Kasumi-1 (cell line): ENCODE measurements at regions not wholly inside any gene's neighbourhood (a gene's known extent, or its start where the extent isn't known, plus 50 kb on each side); places are given as distances from the start of the nearest gene placed in this dataset.
"Not testable (repeated sequence)": the region's sequence is repeated elsewhere in the genome, so short reads cannot be mapped to it uniquely, and the experiment has no call there.

ENCODE experiments used
- DNase-seq, 2 experiments: peaks; one replicate each; lab custom pipeline; 2025; lab: John Stamatoyannopoulos, UW

DNA sequence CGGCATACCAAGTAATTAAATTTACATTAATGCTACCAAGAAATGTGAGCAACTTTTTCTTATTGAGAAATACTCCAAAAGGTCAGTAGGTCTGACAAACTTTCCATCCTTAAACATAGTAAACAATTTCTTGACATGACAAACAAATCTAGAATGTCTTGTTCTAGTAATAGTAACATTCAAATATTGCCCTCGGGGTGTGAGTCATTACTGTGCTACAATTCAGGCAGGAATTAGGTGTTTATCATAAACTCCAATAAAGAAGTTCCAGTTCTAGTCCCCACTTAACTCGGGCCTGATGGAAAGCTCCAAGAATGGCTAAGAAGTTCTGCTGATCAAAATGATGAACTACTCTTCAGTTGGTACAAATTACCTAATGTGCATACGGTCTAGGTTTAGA is 235.6 kb upstream of the TUSC1 start:
- no peak for DNase-seq

DNA sequence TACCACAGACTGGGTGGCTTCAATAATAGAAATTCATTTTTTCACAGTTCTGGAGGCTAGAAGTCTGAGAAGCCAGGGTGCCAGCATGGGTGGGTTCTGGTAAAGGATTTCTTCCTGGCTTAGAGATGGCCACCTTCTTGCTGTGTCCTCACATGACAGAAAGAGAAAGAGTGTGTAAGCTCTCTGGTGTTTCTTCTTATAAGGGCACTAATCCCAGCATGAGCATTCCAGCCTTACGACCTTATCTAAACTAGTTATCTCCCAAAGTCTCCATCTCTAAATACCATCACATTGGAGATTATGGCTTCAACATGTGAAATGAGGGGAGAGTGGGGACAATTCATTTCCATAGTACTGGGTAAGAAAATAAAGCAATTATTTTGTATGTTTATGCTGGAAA is 226.5 kb upstream of the TUSC1 start:
- no peak for DNase-seq

DNA sequence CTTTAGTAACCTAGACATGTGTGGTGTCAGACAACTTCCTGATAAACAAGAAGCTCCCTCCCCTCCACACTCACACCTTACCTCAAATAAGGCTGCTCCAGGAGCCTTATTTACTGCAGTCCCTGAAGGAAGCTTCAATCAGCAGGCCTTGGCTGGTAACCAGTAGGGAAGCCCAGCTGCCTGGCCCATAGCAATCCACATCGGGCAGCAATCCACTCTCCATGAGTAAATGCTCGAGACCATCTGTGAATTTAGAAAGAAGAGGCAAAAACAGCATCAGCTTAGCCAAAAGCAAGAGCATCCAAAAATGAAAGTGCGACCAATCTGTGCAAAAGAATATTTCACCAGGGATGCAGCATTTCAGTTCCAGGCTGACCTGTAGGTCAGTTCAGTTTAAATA is 213.3 kb upstream of the TUSC1 start:
- DNase-seq = no peak

DNA sequence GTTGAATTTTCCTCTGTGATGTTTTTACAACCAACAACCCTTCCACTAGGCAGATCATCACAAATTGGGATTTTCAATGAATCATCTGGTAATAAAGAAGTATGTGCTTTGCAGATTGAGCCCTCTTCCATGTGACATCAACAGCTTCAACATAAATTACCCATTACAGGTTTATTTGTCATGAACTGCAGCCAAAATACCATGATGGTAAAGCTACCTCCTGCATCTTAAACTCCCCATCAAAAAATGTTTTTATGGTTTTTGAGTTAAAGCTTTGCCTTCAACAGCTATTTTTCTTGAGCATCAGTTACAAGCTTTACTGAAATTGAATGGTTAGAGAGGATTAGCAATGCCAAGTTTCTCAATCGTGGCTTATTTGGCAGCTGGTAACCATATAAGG is 211.4 kb upstream of the TUSC1 start:
- DNase-seq = no peak

DNA sequence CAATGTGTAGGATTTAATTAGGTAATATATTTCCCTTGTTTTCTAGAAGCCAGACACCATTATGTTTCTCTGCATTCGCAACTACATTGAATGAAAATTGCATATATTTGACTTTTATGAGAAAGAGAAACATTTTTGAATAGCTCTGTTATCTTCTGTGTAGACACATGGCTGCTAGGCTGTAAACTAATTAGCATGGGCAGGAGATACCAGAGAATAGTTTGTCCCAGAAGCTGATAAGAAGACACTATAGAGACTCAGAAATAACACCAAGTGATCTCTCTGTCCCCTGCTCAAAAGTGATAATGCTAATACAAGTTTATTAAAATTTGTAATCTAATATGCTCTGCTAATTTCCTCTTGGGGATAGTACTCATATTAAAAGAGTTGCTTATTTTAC is 198.0 kb upstream of the TUSC1 start:
- no peak for DNase-seq

DNA sequence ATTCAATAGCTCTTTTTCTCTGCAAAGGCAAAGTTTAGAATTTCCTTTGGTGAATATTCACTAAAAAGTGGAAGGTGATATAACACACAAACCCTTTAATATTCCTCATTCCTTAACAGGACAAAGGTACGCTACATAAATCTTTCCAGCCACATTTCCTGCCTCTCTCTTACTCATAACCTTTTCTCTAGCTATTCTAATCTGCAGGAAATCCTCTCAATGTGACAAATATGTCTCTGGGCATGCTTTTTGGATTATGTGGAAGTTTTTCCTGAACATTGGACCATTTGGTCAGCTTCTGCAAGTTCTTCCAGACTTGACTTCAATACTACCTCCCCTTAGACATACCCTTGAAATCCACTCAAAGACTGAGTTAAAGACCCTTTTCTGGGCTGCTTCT is 186.3 kb upstream of the TUSC1 start:
- DNase-seq = no peak

DNA sequence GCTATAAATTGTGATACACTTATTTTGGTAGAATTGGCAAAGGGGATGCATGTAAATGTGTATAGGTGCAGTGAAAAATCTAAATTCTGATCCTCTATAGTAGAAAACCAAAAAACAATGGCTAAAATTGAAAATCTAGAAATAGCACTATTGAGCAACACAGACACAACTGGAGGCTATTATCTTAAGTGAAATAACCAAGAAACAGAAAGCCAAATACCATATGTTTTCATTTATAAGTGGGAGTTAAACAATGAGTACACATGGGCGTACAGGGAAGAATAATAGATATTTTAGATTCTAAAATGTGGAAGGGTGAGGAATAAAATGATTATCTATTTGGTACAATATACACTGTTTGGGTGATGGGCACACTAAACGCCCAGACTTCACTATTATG is 183.2 kb upstream of the TUSC1 start:
- no peak for DNase-seq

DNA sequence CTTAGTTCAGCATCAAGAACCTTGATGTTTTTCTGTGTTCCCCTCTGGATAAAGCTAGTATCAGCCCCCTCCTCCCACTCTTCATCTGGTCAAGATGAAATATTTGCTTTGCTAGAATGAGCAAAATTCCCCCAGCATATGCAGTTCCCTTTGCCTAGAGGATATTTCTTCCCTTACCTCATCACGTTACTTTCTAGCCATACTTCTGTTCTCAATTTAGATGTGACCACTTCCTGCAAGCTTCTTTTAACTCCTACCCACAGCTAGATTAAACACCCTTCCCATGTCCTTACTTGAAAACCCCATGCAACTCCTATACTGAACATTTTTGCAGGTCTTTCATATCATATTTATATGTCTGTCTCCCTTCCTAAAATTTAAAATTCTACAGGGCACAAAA is 178.9 kb upstream of the TUSC1 start:
- peak; percentile 16 to 54 for DNase-seq

DNA sequence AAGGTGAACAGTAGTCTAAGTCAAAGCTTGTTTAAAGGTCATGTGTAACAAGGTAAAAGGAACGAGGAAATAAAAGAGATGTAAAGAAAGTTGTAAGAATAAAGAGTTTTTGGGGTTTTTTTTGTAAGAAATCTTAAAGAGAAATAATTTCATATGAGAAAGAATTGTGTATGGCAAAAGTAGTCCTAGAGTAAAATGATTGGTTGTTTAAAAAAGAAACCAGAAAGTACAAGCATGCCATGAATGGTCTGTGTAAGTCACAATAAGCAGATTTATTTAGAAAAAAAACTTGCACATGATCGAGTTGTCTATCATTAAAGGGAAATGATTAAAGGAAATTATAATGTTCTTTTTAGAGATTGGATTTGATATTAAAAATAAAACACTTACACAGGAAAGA is 172.6 kb upstream of the TUSC1 start:
- no peak for DNase-seq

DNA sequence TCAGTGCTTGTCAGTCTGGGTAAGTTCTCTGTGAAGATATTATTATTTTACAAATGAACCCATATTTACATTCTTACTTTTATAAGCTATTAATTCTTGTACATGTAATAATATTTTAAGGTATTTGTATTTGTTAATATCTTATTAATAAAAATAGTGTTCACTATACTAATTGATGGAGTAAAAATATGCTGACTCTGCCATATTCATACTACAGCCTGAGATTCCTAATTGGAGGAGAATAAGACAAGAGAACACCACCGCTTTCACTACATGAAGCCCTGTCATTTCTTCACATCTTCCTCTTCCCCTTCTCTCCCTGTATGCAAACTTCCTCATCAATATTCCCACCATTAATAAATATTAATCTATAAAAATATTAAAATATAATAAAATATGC is 167.6 kb upstream of the TUSC1 start:
- DNase-seq = no peak

DNA sequence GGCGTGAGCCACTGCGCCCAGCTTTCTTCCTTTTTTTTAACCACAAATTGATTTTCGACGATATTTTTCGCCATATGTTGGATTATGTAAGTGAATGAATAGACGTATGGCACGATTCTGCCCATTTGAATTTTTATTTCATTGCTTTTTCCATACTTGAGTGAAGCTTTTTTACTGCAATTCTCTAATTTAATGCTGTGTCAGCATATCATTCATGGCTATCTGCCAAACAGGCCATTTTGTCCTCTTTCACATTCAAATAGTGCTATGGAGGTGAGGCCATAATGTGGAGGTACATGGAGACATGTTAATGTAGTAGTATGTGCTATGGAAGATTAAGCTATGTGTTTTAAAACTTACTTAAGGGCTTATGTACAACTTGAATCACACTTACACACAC is 152.1 kb upstream of the TUSC1 start:
- DNase-seq = no peak

DNA sequence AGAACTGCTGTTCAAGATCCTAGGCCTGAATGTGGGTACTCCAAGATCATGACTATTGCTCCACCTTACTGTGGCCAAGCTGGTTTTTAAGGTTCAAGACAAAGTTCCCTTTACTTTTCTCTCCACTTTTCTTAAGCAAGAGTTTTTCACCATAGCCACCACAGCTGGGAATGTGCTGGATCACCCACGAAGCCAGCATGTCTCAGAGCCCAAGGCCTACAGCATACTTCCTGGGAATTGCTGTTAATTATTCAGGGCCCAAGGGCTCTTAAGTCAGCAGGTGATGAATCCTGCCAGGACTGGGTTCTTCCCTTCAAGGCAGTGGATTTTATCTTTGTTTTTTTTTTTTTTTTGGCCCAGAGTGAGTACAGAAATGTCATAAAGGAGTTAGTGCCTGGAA is 149.4 kb upstream of the TUSC1 start:
- no peak for DNase-seq

DNA sequence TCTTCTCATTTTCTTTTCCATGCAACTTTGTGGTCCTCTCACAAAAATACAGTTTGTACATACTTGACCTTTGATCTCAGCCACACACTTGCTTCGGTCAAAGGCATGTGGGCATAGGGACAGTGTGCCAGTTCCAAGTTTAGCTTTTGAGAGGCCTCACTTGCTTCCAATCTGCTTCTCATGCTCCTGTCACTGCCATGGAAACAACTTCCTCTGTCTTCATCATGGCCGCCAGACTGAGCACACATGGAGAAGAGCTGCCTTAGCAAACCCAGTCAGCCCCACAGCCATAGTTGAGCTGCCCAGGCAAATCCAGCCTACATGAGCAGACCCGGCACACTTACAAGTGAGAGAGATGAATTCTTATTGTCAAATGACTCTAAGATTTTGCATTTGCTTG is 138.2 kb upstream of the TUSC1 start:
- no peak for DNase-seq

DNA sequence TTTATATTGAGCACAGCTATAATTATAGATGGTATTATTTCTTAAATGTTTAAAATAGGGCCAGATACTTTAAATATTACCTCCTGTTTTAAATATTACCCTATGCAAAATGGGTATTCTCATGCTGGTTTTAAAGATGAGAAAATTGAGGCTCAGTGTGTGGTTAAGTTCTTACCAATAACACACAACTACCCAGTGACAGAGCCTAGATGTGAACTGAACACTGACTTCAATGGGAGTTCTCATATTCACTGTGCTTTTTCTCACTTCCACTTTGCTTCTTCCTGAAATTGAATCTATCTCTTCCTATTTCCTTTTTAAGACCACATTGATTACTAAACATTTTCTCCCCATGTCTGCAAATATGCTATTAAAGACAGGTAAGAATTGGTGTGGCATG is 135.8 kb upstream of the TUSC1 start:
- no peak for DNase-seq

DNA sequence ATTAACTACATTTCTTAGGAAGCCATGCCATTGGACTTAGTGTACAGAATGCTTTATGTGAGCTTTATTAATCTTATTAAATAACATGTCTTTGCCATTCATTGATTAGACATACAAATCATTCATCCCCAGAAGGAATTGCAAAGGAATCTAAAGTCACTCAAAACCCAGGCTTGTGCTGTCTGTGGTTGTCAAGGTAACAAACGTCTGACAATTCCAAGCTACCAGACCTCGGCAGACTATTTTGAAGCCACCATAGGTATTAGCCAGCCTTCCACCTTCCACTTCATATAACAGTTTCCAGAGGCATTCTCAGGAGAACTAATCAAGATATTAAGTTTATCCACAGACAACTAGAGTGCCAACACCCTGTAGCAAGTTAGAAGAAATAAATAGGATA is 135.2 kb upstream of the TUSC1 start:
- DNase-seq = no peak

DNA sequence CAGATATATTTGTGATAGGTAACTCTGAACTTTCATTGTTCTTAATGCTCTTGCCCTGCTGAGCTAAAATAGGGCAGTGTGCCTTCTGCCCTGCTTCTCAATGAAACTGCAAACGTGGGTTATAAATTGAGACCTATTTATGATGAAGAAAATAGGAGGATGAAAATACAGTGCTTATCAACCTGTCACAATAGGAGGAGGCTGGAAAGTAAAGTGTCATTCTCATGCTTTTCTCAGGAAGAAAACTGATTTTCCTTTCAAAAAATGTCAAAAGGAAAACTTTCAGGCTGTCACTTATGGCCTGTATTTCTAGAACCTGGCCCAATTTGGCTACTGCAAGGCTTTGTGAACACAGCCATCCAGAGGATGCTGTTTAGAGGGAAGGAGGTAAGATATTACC is 130.3 kb upstream of the TUSC1 start:
- DNase-seq = no peak

DNA sequence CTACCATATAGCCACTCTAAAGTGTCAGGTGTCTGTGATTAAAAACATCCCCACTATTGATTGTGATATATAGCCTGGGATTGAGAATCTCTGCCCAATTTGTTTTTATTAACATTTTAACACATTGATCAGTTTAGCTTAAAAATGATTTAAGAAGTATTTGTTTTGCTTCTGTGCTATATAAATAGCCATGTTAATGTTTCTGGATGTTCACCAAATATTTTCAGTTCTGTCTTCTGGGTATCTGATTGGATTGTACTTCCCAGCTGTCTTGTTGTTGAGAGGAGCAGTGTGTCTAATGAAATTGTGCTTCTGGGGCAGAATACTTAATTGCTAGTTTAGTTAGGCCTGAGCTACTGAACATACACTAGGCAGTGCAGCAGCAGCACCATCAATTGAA is 126.6 kb upstream of the TUSC1 start:
- DNase-seq = no peak

DNA sequence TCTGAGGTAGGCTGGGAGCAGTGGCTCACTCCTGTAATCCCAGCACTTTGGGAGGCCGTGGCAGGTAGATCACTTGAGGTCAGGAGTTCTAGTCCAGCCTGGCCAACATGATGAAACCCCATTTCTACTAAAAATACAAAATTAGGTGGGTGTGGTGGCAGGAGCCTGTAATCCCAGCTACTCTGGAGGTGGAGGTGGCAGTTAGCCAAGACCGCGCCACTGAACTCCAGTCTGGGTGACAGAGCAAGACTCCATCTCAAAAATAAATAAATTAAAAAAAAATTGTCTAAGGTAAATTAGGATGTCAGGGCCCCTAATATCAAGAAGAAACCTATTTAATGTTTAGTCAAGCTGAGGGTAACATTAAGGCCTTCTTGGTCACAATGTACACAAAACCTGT is 123.7 kb upstream of the TUSC1 start:
- DNase-seq = not testable (repeated sequence)

DNA sequence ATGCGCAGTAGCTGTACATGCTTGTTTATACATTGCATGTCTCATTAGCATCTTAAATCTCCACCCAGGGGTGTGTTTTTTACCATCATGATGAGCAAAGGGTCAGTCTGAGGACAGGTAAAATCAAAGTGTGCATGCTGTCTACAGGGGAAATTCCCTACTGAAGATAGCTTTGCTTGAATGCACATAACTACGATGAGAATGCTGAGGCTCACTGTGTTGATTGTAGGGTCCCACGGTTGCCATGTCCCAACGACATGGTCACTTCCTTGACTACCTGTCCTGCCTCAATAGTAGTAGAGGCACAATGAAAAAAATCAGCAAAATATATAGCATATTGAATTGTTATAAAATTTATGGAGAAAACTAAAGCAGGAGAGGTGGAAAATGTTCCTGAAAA is 95.6 kb upstream of the TUSC1 start:
- DNase-seq = no peak

DNA sequence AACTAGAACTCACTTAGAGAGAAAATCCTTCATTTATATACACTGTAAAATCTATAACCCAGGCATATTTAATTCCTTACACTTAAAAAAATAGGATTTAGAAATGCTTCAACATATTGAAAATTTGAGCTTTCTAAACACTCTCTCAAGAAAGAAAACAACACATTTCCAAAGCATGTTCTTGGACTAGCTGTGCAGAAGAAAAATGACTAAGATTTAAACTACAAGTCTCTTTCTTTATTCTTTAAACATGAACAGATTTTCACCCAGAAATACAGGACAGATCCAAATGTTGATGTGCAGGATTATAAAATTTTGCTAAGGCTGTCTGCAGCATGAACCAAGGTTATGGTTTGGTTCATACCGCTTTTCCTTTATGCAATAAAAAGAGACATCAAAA is 77.7 kb upstream of the TUSC1 start:
- no peak for DNase-seq

DNA sequence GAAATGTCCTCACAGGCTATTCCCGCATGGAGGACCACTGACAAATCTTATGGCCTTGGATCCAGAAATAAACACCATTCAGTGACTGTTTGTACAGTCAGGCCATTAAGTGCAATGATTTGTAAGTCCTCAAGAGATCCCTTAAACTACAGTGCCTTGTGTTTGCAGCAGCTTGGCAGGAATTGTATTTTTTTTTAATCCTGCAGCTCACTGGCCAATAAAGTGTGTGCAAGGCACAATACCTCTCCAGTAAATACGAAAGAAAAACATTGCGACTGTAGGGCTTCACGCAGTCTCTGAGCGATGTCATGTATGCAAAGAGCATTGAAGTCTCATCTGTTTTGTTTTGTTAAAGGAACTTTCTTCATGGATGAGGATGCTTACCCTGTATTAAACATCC is 74.2 kb upstream of the TUSC1 start:
- DNase-seq = no peak

DNA sequence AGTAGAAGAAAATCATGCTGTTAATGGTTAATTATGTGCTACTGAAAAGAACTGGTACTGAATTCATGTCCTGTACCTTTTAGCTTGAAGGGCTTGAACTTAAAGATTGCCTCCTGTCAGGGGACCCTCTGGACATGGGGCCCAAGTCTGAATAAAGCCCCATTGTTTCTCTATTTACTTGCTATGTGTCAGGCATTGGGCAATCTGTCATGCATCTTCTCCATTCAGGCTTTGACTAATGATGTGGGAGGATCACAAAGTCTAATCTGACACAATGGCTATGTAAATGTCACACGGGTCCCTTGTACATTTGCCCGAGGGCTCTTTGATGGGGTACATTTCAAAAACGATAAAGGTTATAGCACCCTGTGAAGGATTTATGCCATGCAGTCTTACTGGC is 64.0 kb upstream of the TUSC1 start:
- DNase-seq = no peak

DNA sequence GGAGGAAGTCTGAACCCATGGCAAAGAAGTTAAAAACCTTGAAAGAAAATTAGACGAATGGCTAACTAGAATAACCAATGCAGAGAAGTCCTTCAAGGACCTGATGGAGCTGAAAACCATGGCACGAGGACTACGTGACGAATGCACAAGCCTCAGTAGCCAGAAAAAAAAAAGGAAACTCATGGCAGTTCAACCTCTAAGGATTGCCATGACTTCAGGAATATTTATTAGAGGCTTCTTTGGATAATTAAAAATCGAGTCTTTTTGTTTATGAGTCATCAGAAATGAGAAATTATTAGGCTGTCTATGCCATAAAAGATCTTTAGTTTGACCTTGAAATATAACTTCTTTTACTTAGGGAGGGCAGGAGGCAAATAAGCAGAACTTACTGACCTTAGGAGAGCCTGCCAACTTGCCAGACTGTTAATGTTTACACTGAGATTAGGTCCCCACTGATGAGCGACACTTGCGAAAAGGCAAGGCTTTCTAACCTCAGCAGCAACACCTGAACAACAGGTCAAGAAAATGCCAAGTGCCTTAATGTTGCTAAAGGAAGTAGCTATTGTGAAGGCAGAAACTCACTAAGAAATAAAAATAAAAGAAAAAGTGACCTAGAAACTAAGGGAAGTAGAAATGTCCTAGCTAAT is 55.2 kb upstream of the TUSC1 start:
- no peak for DNase-seq

DNA sequence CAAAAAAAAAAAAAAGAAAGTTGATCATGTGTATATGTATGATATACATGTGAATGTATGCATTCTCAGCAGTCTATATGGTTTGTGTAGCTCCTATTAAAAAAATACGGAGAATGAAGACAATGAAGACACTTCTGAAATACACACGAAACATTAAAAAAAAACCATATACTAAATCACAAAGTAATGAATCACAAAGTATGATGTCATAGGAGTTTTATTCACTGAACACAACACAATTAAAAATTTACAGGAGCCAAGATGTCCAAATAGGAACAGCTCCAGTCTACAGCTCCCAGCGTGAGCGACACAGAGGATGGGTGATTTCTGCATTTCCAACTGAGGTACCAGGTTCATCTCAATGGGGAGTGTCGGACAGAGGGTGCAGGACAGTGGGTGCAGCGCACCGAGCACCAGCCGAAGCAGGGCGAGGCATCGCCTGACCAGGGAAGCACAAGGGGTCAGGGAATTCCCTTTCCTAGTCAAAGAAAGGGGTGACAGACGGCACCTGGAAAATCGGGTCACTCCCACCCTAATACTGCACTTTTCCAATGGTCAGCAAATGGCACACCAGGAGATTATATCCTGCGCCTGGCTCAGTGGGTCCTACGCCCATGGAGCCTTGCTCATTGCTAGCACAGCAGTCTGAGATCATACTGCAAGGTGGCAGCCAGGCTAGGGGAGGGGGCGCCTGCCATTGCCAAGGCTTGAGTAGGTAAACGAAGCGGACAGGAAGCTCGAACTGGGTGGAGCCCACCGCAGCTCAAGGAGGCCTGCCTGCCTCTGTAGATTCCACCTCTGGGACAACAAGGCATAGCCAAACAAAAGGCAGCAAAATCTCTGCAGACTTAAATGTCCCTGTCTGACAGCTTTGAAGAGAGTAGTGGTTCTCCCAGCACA is 53.9 kb upstream of the TUSC1 start:
- DNase-seq = not testable (repeated sequence)
